GM12891 (cell line): ENCODE measurements at regions not wholly inside any gene's neighbourhood (a gene's known extent, or its start where the extent isn't known, plus 50 kb on each side); places are given as distances from the start of the nearest gene placed in this dataset.

Experiments used
- PAX5 ChIP-seq: IDR thresholded peaks from 2 replicates; pipeline ENCODE4 v1.6.1; 2011; ENCODE audit warnings: low read length, moderate library complexity, mild to moderate bottlenecking; ENCODE audit not compliant: insufficient read depth, severe bottlenecking
- POLR2A ChIP-seq: IDR thresholded peaks from 2 replicates; pipeline ENCODE4 v1.6.1; 2011; ENCODE audit warnings: low read depth, low read length, control low read depth
- POLR2AphosphoS5 ChIP-seq: IDR thresholded peaks from 2 replicates; pipeline ENCODE4 v1.6.1; 2011; ENCODE audit warnings: low read depth, low read length, control low read depth
- POU2F2 ChIP-seq: IDR thresholded peaks from 2 replicates; pipeline ENCODE4 v1.6.1; 2011; ENCODE audit warnings: low read depth, mild to moderate bottlenecking, control low read depth, low read length, moderate library complexity
- SPI1 ChIP-seq: IDR thresholded peaks from 2 replicates; pipeline ENCODE4 v1.6.1; 2011; ENCODE audit warnings: low read depth, low read length, control low read depth
- TAF1 ChIP-seq: IDR thresholded peaks from 2 replicates; pipeline ENCODE4 v1.6.1; 2011; ENCODE audit warnings: low read depth, low read length, control low read depth

DNA sequence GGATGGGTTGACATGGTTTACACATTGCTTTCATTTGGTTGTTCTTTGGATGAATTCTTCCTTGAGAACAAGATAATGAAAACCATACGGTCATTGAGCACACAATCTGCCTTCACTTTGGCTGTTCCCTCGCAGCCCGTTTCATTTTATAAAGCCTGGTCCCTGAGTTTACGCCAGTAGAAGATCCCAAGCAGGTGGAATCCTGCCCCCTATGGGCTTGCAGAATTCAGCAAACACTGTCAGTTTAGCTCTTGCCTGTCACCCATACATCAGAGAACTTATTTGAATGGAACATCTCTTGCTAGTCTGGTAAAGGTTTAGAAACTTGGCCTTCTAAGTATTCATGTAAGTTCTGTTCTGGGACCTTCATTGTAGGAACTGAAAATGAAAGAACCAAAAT, 666.4 kb upstream of the ZEB2 start:
- TF ChIP-seq POLR2A (no peak), TAF1 (no peak), POLR2AphosphoS5 (no peak), SPI1 (no peak), POU2F2 (no peak), PAX5 (no peak)
